IMR-90 (cell line): ENCODE measurements at regions not wholly inside any gene's neighbourhood (a gene's known extent, or its start where the extent isn't known, plus 50 kb on each side); places are given as distances from the start of the nearest gene placed in this dataset.

Experiments used
- BHLHE40 ChIP-seq: fragments of 150-350 bp; IDR thresholded peaks from 2 replicates; pipeline ENCODE4 v1.6.1; 2016; ENCODE audit warnings: mild to moderate bottlenecking, low read depth, low read length
- CHD1 ChIP-seq: IDR thresholded peaks from 2 replicates; pipeline ENCODE4 v1.6.1; 2012; ENCODE audit warnings: low read depth, low read length, improper control_type of control experiment
- CTCF ChIP-seq: conservative IDR thresholded peaks from 2 replicates; pipeline ENCODE4 v1.5.1; 2012; ENCODE audit warnings: mild to moderate bottlenecking, low read depth, low read length, improper control_type of control experiment
- FOS ChIP-seq: fragments of 150-350 bp; IDR thresholded peaks from 2 replicates; pipeline ENCODE4 v1.6.1; 2016; ENCODE audit warnings: low read depth, low read length
- NFE2L2 ChIP-seq: fragments of 150-350 bp; IDR thresholded peaks from 2 replicates; pipeline ENCODE4 v1.6.1; 2016; ENCODE audit warnings: low read depth, mild to moderate bottlenecking, low read length
- POLR2A ChIP-seq: IDR thresholded peaks from 2 replicates; pipeline ENCODE4 v1.6.1; 2012; ENCODE audit warnings: mild to moderate bottlenecking, low read depth, low read length
- RAD21 ChIP-seq: IDR thresholded peaks from 2 replicates; pipeline ENCODE4 v1.6.1; 2012; ENCODE audit warnings: low read length, improper control_type of control experiment

DNA sequence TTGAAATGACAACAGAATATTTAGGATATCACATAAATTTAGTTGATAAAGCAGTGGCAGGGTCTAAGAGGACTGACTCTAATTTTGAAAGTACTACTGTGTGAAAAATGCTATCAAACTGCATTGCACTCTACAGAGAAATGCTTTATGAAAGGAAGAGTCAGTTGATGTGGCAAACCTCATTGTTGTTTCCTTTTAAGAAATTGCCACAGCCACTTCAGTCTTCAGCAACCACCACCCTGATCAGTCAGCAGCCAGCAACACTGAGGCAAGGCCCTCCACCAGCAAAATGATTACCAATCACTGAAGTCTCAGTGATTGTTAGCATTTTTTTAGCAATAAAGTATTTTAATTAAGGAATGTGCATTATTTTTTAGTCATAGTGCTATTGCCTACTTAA, 488.7 kb upstream of the SLC39A10 start:
- TF ChIP-seq CTCF (no peak), NFE2L2 (no peak), CHD1 (no peak), POLR2A (no peak), FOS (no peak), RAD21 (no peak), BHLHE40 (no peak)
